ENCODE measurements at regions not wholly inside any gene's neighbourhood (a gene's known extent, or its start where the extent isn't known, plus 50 kb on each side); places are given as distances from the start of the nearest gene placed in this dataset.
A peak's percentile ranks its signal among the peaks of the same experiment; 100 is the strongest.

DNA sequence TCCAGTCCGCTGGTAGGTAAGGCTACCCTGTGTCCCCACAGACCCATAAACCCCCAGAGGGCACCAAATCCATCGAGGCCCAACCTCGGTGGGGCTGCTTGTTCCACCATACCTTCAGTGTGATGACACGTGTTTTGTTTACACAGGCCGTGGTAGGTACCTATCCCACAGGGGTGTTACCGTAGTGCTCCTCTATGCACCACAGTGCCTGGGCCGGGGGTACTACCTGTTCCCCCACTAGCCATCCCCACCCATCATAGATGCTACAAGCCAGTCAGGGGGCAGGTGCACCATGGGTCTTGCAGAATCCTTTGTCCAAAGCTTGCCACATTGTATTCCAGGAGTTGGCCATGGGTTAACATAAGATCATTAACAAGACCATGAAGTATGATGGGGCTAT is 796.2 kb downstream of the EFNA5 start:
- no peak for DNase-seq (ENCODE audit: low read depth)
- TF ChIP-seq, protein P1, sequence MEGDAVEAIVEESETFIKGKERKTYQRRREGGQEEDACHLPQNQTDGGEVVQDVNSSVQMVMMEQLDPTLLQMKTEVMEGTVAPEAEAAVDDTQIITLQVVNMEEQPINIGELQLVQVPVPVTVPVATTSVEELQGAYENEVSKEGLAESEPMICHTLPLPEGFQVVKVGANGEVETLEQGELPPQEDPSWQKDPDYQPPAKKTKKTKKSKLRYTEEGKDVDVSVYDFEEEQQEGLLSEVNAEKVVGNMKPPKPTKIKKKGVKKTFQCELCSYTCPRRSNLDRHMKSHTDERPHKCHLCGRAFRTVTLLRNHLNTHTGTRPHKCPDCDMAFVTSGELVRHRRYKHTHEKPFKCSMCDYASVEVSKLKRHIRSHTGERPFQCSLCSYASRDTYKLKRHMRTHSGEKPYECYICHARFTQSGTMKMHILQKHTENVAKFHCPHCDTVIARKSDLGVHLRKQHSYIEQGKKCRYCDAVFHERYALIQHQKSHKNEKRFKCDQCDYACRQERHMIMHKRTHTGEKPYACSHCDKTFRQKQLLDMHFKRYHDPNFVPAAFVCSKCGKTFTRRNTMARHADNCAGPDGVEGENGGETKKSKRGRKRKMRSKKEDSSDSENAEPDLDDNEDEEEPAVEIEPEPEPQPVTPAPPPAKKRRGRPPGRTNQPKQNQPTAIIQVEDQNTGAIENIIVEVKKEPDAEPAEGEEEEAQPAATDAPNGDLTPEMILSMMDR (IDR thresholded peaks at IDR 0.05; ENCODE audit: low read depth, low read length, missing control alignments), result no peak
- in situ Hi-C loops (cut with HindIII; ENCODE audit: low sequenced_read_pairs), result no loop called here
- no peak overlapping the region for H3K4me3 ChIP-seq (ENCODE audit: low read depth, low read length)

DNA sequence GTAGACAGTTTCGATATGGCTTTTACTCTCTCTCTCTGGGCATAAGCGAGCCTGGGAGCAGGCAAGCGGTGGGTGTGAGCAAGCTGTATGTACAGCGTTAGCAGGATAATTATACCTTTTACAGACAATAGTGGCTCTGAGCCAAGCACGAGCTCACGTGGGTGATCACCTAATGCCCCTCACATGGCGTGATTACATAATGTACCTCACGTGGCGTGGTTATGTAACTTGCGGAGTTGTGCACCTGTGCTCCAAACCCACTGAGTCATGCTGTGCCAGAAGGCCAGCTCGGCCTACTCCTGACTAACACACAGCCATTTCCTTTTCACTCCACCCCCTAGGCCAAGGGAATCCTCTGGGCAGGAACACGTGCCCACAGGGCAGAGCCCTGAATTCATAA is 797.2 kb downstream of the EFNA5 start:
- DNase-seq (ENCODE audit: low read depth), result no peak
- in situ Hi-C loops (cut with HindIII; ENCODE audit: low sequenced_read_pairs), result no loop called here
- TF ChIP-seq, protein P1 (IDR thresholded peaks at IDR 0.05; ENCODE audit: low read depth, low read length, missing control alignments), result no peak
- no peak overlapping the region for H3K4me3 ChIP-seq (ENCODE audit: low read depth, low read length)

DNA sequence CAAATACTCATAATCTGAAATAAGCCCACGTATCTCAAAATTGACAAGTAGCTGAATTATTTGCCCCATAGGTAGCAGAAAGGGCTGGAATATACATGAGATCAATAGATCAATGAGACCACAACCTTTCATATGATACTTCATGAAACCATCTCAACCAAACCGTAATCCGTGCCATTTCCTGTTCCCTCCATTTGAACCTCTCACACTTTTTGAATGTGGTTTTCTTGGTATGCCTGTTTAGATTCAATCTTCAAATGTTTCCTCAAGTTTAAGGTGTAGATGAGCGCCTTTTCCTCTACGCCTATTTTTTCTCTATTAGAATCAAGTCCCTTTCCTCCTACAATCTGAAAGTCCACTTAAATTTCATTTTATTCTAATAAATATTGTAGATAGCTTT is 805.5 kb downstream of the EFNA5 start:
- no peak for DNase-seq (ENCODE audit: low read depth)
- TF ChIP-seq, protein P1 (IDR thresholded peaks at IDR 0.05; ENCODE audit: low read depth, low read length, missing control alignments), result no peak
- no peak overlapping the region for H3K4me3 ChIP-seq (ENCODE audit: low read depth, low read length)
- in situ Hi-C loops (cut with HindIII; ENCODE audit: low sequenced_read_pairs), result no loop called here

DNA sequence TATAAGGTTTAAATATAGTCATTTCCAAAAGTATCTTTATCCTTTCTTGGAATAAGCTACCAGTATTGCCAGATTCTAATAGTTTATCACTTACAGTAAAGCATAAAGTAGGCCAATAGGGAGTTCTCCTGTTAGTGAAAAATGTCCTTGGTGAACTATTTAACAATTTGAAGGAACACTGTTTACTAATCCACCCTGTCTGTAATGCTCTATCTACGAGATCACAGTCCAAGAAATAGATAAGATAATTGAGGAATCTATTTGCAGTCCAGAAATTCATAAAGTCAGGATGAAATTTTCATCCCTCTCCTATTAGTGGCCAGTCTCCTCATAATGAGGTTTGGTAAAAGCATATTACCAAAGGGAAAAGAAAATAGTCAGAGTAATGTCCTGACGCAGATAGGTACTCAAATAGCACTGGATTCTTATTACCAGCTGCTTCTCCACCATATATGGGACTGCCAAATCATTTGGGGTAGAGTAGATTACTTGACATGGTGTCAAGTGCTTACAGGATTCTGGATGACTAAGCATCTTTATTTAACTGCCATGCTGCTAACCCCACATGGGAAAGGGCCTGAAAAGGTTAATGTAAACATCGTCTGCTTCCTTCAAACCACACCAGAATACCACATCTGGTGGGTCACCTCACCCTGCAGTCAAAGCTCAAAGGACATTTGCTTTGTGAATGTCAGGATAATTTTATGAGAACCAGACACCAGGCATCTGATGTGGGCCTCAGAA is 808.1 kb downstream of the EFNA5 start:
- DNase-seq (ENCODE audit: low read depth), result peak; percentile 19
- no peak overlapping the region for H3K4me3 ChIP-seq (ENCODE audit: low read depth, low read length)
- TF ChIP-seq, protein P1 (IDR thresholded peaks at IDR 0.05; ENCODE audit: low read depth, low read length, missing control alignments), result no peak
- in situ Hi-C loops (cut with HindIII; ENCODE audit: low sequenced_read_pairs), result no loop called here

DNA sequence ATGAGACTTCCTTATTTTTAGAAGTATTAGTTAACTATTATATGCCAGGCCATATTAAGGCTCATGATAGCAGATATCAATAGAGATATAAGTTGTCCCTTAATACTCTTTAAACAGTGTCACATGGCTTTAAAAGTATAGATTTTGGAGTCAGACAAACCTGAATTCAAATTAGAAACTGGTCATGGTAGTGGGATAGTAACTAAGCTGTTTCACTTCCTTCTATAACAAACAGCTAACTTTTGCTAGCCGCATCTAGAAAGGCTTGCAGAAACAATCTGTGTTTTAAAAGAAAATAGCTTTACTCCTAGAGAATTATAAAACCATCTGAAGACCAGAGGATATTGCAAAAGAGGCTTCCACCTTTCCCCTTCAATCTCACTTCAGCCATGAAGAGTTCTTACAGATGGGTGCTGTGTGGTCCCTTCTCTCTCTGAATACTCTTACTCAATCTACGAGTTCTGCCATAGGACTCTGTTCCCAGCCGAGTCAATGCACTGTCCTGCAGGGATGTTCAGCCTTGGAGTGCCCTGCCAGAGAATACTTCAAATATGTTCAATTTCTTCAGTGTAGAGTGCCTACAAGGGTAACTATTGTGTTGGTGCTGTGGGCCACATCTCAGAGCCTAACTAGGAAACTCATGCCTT is 810.2 kb downstream of the EFNA5 start:
- TF ChIP-seq, protein P1 (IDR thresholded peaks at IDR 0.05; ENCODE audit: low read depth, low read length, missing control alignments), result no peak
- no peak overlapping the region for H3K4me3 ChIP-seq (ENCODE audit: low read depth, low read length)
- in situ Hi-C loops (cut with HindIII; ENCODE audit: low sequenced_read_pairs), result no loop called here
- no peak for DNase-seq (ENCODE audit: low read depth)

DNA sequence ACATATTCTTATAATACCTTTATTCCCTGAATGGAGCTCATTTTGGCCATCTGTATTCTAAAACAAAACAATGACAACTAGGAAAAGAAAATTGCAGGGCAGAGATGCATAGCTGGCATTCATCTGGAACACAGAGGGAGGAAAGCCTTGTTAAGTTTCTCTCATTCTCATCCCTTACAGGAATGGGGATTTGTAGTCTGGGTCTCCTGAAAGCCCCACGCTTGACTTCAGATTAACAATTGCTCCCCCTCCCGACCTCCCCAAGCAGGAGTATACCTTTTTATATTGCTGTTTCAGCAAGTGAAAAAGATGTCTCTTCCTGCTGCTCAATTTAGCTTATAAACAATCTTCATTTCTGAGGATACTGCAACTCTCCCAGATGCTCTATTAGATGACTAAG is 812.1 kb downstream of the EFNA5 start:
- TF ChIP-seq, protein P1 (IDR thresholded peaks at IDR 0.05; ENCODE audit: low read depth, low read length, missing control alignments), result no peak
- H3K4me3 ChIP-seq (ENCODE audit: low read depth, low read length), result no peak overlapping the region
- DNase-seq (ENCODE audit: low read depth), result no peak
- in situ Hi-C loops (cut with HindIII; ENCODE audit: low sequenced_read_pairs), result no loop called here
